PC-3 (cell line): ENCODE measurements at regions not wholly inside any gene's neighbourhood (a gene's known extent, or its start where the extent isn't known, plus 50 kb on each side); places are given as distances from the start of the nearest gene placed in this dataset.

Source experiments
- ATAC-seq: fragments of 200-7000 bp; cut with Tn5 transposase; 2 replicates; pipeline ENCODE4 v1.9.1; 2020; ENCODE audit warnings: mild to moderate bottlenecking, moderate library complexity
- BruUV-seq: library from RNA; stranded (reverse); fragments of 400-500 nt; replicated peaks from 2 replicates; lab custom pipeline; 2021; lab: Mats Ljungman, UMichigan
- CTCF ChIA-PET: fragments of 300-600 bp; sonication (Branson Sonifier 250); formaldehyde crosslinking; loops from one replicate; lab custom pipeline; 2022; ENCODE audit warnings: antibody characterized with exemption; lab: Charles Lee
- POLR2A ChIA-PET: fragments of 300-600 bp; sonication (Branson Sonifier 250); formaldehyde crosslinking; loops from one replicate; lab custom pipeline; 2022; ENCODE audit warnings: antibody characterized with exemption; ENCODE audit not compliant: unreplicated experiment; lab: Charles Lee
- DNase-seq: peaks from one replicate; pipeline ENCODE4 v3.0.0-alpha.2; 2015
- H2AFZ ChIP-seq: fragments of 300-600 bp; sonication (generic); 2 replicates; pipeline ENCODE4 v1.6.0; 2016; ENCODE audit warnings: antibody characterized with exemption, low read length
- H3F3A ChIP-seq: fragments of 300-600 bp; sonication (generic); one replicate; pipeline ENCODE4 v1.6.0; 2017; ENCODE audit warnings: antibody characterized with exemption, low read length, control low read depth, mild to moderate bottlenecking; ENCODE audit not compliant: unreplicated experiment
- H3K27ac ChIP-seq: fragments of 300-600 bp; sonication (generic); 2 replicates; pipeline ENCODE4 v1.5.1; 2016; ENCODE audit warnings: mild to moderate bottlenecking, low read length
- H3K27me3 ChIP-seq: fragments of 300-600 bp; sonication (generic); 2 replicates; pipeline ENCODE4 v1.6.1; 2016; ENCODE audit warnings: low read length, mixed read lengths
- H3K36me3 ChIP-seq: fragments of 300-600 bp; sonication (generic); 2 replicates; pipeline ENCODE4 v1.6.1; 2016; ENCODE audit warnings: low read depth, mixed run types, low read length, mixed read lengths
- H3K4me1 ChIP-seq: fragments of 300-600 bp; sonication (generic); 2 replicates; pipeline ENCODE4 v1.5.1; 2016; ENCODE audit warnings: low read length; ENCODE audit not compliant: insufficient read depth
- H3K4me2 ChIP-seq: fragments of 300-600 bp; sonication (generic); 2 replicates; pipeline ENCODE4 v1.6.0; 2016; ENCODE audit warnings: low read length
- H3K4me3 ChIP-seq: fragments of 300-600 bp; sonication (generic); 2 replicates; pipeline ENCODE4 v1.5.1; 2016; ENCODE audit warnings: mild to moderate bottlenecking, low read length, mixed read lengths
- H3K79me2 ChIP-seq: fragments of 300-600 bp; sonication (generic); 2 replicates; pipeline ENCODE4 v1.6.1; 2017; ENCODE audit warnings: low read length, mixed read lengths
- H3K9ac ChIP-seq: fragments of 300-600 bp; sonication (generic); 2 replicates; pipeline ENCODE4 v1.6.0; 2016; ENCODE audit warnings: mild to moderate bottlenecking, low read length
- H3K9me2 ChIP-seq: fragments of 300-600 bp; sonication (generic); replicated peaks from 2 replicates; pipeline ENCODE4 v1.6.1; 2016; ENCODE audit warnings: mixed run types, low read length, mixed read lengths
- H3K9me3 ChIP-seq: fragments of 300-600 bp; sonication (generic); 2 replicates; pipeline ENCODE4 v1.6.1; 2016; ENCODE audit warnings: low read length, mixed read lengths
- H4K20me1 ChIP-seq: fragments of 300-600 bp; sonication (generic); 2 replicates; pipeline ENCODE4 v1.6.1; 2016; ENCODE audit warnings: low read length, mixed read lengths
- EZH2 ChIP-seq: fragments of 300-600 bp; sonication (generic); IDR thresholded peaks from one replicate; pipeline ENCODE4 v1.6.1; 2017; ENCODE audit warnings: antibody characterized with exemption, mild to moderate bottlenecking, low read length; ENCODE audit not compliant: unreplicated experiment
- EZH2phosphoT487 ChIP-seq: fragments of 300-600 bp; sonication (generic); IDR thresholded peaks from 2 replicates; pipeline ENCODE4 v1.6.1; 2018; ENCODE audit warnings: mild to moderate bottlenecking, antibody characterized with exemption, low read length, borderline replicate concordance
- intact Hi-C: fragments of 100-400 bp; cut with micrococcal nuclease; formaldehyde crosslinking; loops from 2 replicates; pipeline ENCODE4 v1.9.0; 2023
- TF ChIP-seq, protein P1 (sequence below): fragments of 300-600 bp; sonication (generic); conservative IDR thresholded peaks from 2 replicates; pipeline ENCODE4 v1.5.1; 2017; ENCODE audit warnings: antibody characterized with exemption, low read depth, mild to moderate bottlenecking, low read length

DNA sequence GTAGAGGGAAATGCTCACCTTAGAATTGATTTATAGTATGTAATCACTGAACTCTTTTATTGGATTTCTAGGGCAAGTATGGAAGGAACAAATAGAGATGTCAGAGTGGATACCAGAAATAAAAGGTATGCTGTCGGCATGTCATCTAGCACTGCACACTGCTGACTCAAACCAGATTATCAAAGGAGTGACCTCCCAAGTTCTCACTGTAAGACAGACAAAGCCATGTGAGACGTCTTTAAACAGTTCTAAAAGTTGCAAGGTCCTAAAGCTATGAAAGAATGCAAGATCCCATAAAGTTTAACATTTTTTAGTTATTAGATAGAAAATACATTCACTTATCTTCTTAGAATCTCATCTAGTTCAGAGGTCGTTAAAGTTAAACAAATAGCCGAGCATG, 70.0 kb upstream of the CPM start:
- Histone ChIP-seq H3K4me2 (no peak overlapping the region), H3K27me3 (no peaks in the 10 kb centered on the region), H3K79me2 (no peaks in the 10 kb centered on the region), H2AFZ (no peak overlapping the region), H3K9me3 (no peaks in the 10 kb centered on the region), H4K20me1 (no peaks in the 10 kb centered on the region), H3K4me3 (no peak overlapping the region), H3K4me1 (peaks cover 15% of the 10 kb centered on the region), H3K9ac (no peak overlapping the region), H3F3A (no peaks in the 10 kb centered on the region), H3K36me3 (no peaks in the 10 kb centered on the region), H3K27ac (no peak overlapping the region), H3K9me2 (no peaks in the 10 kb centered on the region)
- ATAC-seq (no peak), DNase-seq (no peak)
- TF ChIP-seq EZH2phosphoT487 (no peak), EZH2 (no peak)
- TF ChIP-seq, protein P1, sequence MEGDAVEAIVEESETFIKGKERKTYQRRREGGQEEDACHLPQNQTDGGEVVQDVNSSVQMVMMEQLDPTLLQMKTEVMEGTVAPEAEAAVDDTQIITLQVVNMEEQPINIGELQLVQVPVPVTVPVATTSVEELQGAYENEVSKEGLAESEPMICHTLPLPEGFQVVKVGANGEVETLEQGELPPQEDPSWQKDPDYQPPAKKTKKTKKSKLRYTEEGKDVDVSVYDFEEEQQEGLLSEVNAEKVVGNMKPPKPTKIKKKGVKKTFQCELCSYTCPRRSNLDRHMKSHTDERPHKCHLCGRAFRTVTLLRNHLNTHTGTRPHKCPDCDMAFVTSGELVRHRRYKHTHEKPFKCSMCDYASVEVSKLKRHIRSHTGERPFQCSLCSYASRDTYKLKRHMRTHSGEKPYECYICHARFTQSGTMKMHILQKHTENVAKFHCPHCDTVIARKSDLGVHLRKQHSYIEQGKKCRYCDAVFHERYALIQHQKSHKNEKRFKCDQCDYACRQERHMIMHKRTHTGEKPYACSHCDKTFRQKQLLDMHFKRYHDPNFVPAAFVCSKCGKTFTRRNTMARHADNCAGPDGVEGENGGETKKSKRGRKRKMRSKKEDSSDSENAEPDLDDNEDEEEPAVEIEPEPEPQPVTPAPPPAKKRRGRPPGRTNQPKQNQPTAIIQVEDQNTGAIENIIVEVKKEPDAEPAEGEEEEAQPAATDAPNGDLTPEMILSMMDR: no peak
- no TSS peak for BruUV-seq
- intact Hi-C loops: no loop called here
- POLR2A ChIA-PET: no interaction called here
- CTCF ChIA-PET: no interaction called here

DNA sequence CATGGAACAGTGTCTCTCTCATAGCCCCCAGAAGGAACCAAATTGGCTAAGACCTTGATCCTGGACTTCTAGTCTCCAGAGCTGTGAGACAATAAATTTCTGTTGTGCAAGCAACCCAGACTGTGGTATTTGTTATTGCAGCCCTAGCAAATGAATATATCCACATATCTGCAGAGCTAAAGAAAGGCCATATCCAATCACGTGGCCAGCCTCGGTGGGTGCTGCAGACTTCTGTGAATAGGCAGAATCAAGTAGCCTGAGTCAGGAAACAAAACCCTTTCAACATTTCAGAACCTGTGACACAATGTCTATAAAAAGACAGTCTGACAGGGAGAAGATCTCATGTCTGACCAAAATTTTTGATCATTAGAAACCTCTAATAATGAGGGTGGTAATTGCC, 71.0 kb upstream of the CPM start:
- H2AFZ ChIP-seq: no peak overlapping the region
- no peaks in the 10 kb centered on the region for H3K9me3 ChIP-seq
- CTCF ChIA-PET: no interaction called here
- intact Hi-C loops: no loop called here
- TF ChIP-seq, protein P1: no peak
- TF ChIP-seq EZH2phosphoT487: no peak
- TF ChIP-seq EZH2: no peak
- BruUV-seq: no TSS peak
- H3K4me1 ChIP-seq: peaks cover 22% of the 10 kb centered on the region
- DNase-seq (no peak), ATAC-seq (no peak)
- POLR2A ChIA-PET: no interaction called here
- H3K36me3 ChIP-seq: no peaks in the 10 kb centered on the region
- no peak overlapping the region for H3K4me2 ChIP-seq
- no peaks in the 10 kb centered on the region for H4K20me1 ChIP-seq
- H3K4me3 ChIP-seq: no peak overlapping the region
- no peaks in the 10 kb centered on the region for H3K9me2 ChIP-seq
- H3F3A ChIP-seq: no peaks in the 10 kb centered on the region
- no peaks in the 10 kb centered on the region for H3K27me3 ChIP-seq
- no peaks in the 10 kb centered on the region for H3K79me2 ChIP-seq
- no peak overlapping the region for H3K9ac ChIP-seq
- no peak overlapping the region for H3K27ac ChIP-seq

DNA sequence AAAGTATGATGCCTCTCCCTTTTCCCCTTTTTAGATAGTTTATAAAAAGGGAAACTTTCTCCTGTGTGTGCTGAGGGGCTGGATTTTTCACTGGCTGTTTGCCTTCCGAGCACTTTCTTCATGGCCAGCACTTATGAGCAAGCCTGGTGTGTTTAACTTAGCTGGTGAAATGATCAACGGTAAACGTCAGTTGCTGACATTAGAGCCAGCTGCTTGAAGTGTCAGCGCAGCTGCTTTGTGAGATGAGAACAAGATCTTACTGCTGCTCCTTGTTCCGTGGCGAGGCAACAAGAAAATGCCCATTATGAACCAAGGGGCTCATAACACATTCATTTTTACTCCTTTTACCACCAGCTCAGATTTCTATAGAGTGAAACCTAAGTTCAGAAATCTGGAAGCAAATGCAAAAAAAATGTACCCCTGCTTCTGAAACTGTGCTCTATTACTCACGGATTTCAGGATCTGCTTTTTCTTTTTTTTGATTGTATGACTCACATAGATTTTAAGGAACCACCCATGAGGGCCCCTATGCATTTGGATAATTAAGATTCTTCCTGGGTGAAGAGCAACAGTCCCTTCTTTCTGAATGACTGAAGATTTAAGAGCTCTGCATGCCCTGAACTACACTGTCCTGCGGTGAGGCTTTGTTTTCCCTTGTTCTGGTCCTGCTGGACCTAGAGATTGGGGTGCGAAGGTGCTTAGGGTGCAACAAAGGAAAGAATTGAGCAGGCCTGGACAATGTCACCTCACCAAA, 74.3 kb upstream of the CPM start:
- TF ChIP-seq, protein P1: no peak
- TF ChIP-seq EZH2 (no peak), EZH2phosphoT487 (no peak)
- peak; percentile 50 for DNase-seq
- ATAC-seq: peak; percentile 80
- POLR2A ChIA-PET: interaction anchor here (0.7 kb wide), 1 partner anchor 90 kb away, joined by 3 read pairs; no protein-coding TSS in a partner anchor
- CTCF ChIA-PET: no interaction called here
- H3K9me3 ChIP-seq: no peaks in the 10 kb centered on the region
- no peaks in the 10 kb centered on the region for H3F3A ChIP-seq
- peak overlapping the region; percentile 14 for H3K27ac ChIP-seq
- H3K4me1 ChIP-seq: peaks cover 22% of the 10 kb centered on the region
- intact Hi-C loops: no loop called here
- H3K9me2 ChIP-seq: no peaks in the 10 kb centered on the region
- no peak overlapping the region for H3K9ac ChIP-seq
- no peaks in the 10 kb centered on the region for H4K20me1 ChIP-seq
- H2AFZ ChIP-seq: peak overlapping the region; percentile 70
- no peaks in the 10 kb centered on the region for H3K27me3 ChIP-seq
- no peaks in the 10 kb centered on the region for H3K79me2 ChIP-seq
- BruUV-seq: no TSS peak
- H3K4me2 ChIP-seq: peak overlapping the region; percentile 72
- H3K36me3 ChIP-seq: no peaks in the 10 kb centered on the region
- peak overlapping the region; percentile 53 for H3K4me3 ChIP-seq
